NCI-H226 (cell line): ENCODE measurements at regions not wholly inside any gene's neighbourhood (a gene's known extent, or its start where the extent isn't known, plus 50 kb on each side); places are given as distances from the start of the nearest gene placed in this dataset.

Experiments
- DNase-seq: peaks from one replicate; pipeline ENCODE4 v3.0.0-alpha.2; 2015

DNA sequence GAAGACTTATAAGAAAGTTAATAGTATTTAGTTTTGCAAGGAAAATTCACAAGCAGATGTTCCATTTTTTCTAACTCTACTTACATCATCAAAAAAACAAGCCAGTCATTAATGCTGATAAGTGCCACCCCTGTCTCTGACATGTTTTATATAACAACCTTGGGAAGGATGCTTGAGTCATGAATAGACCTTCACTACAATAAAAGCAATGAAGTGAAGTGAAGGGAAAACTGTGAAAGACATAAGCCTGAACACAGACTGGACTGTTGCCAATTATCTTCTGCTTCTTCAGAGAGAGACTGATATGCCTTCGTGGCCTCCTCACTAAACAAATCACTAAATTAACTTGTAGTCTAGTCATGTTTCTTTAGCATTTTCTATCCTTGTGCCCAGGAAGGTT, 353.2 kb downstream of the PDHA2 start:
- DNase-seq = no peak

DNA sequence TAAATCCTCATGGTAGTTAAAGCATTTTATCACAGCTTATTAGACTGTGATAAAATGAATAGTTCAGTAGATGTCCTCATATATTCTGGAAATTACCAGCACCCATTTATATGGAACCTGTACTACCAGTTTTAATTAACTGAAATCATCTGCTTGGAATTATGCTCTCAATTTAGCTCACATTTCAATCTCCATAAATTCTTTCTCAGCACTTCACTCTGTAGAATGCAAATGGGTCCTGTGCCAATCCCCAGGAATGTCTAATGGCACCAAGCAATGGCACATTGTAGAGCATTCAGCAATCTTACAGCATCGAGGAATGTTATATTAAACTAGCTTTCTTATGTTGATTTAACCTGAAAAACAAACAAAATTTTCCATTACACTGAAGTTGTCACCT, 355.1 kb downstream of the PDHA2 start:
- DNase-seq = no peak

DNA sequence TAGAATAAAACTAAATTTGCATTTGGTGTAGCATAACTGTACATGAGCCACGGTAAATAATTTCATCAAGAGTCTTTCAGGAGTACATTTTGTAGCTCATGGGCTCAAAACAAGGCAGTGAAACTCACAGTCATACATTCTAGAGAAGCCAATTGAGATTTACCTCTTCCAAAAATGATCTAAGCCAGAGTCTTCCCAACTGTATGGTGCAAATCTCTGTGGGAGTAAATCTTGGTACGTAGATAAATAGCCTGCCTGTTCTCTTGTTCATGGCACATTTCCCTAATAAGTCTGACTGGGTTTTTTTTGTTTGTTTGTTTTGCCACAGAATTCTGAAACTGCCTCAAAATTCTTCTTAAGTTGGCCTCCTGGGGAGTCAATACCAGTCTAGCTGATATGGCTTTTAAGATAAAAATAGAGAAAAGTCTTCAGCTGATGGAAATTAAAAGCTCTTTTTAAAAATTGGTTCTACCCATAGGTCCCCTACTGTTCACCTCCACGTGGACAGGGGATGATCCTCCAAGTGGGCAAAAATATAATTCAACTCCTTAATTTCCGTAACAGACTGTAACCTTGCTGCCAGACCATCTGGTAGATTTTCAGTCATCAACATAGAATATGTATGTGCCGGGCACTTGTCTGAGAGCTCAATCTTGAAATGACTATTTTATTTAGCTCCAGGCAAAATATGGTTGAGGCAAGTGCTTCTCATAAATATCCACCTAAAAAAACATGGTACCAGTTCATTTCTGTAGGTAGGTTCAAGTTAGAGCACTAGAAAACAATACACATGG, 365.4 kb downstream of the PDHA2 start:
- peak; percentile 21 for DNase-seq

DNA sequence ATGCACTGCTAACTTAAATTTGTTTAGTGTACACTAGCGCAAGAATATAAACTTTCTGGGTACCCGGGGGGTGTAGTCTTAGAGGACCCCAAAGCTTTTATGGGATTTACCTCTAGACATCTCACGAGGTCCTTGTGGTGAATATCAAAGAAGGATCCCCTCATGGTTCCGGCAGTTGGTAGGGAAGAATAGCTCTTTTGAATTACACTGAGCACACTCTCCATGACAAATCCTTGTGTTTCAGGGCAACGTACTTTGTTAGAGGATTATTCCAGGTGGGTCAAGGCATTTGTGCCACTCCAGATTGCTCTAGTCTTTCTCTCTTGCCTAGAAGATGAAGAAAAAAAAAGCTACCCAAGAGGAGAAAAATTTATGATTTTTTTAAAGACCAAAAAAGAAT, 387.6 kb downstream of the PDHA2 start:
- DNase-seq = no peak

DNA sequence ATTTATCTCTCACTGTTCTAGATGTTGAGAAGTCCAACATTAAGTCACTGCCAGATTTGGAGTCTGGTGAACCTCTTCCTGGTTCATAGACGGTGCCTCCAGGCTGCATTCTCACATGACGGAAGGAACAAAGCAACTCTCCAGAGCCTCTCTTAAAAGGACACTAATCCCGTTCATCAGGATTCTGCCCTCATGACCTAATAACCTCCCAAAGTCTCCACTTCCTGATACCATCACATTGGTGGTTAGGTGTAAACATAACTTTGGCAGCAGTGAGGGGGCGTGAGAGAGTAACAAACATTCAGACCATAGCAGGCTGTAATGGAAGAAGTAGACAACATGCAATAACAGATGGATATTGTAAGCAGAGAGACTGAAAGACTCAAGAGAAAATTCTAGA, 388.6 kb downstream of the PDHA2 start:
- DNase-seq = no peak

DNA sequence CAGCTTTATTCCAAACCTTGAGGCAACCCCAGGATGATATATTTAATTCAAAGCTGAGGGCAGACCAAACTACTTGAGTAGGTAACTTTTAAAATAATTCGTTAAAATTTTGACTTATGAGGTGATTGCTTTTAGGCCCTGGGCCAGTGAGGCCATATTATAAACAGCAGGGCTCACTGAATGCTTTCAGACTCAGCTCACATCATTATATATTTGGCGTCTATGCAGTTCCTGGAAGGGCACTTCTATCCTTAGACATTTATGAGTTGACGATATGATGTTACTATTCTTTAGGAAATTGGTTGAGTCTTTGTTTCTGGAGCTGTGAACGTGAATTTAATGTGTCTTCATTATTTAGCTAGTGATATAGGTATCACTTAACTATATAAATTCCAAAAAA, 400.1 kb downstream of the PDHA2 start:
- no peak for DNase-seq

DNA sequence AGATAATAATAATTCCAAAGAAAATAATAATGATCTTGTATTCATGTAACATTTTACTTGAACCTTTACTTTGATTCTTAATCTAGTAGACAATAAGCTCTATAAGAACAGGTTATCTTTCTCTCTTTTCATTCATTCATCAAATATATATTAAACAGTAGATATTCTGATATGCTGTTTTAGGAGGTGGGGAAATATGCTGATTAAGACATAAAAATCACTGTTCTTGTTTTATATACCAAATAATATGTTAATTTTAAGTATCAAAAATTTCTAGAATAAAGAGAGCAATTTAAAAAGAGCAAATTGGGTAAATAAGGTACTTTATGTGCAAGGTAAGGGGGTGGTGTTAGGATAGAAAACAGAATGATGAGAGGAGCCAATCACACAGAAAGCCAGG, 401.9 kb downstream of the PDHA2 start:
- no peak for DNase-seq

DNA sequence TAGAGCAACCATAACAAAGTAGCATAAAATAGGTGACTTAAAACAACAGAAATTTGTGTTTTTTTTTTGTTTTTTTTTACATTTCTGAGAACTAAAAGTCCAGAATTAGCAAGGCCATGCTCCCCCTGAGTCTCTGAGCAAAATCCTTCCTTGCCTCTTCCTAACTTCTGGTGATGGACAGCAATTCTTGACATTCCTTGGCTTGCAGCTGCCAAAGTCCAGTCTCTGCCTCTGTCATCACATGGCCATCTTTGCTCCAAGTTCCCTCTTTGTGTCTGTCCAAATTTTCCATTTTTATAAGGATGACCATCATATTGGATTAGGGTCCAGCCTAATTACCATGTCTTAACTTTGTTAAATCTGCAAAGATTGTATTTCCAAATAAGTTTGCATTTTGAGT, 407.2 kb downstream of the PDHA2 start:
- DNase-seq = no peak

DNA sequence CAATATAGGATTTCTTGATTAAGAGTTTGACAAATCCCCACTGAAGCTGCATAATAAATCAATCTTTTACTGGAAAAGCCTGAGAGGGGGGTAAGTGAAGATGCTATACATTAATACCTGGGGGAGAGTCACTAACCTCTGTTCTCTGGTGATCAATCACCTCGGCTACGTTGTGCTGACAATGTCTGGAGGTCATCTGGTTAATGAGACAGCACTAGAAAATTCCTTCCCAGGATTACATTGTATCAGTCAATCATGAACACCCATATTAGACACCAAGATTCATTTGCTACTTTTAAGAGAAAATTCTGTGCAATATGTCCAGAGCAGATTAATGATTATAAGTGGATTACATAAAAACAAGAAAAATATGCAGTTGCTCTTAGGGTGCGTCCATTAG, 408.3 kb downstream of the PDHA2 start:
- no peak for DNase-seq

DNA sequence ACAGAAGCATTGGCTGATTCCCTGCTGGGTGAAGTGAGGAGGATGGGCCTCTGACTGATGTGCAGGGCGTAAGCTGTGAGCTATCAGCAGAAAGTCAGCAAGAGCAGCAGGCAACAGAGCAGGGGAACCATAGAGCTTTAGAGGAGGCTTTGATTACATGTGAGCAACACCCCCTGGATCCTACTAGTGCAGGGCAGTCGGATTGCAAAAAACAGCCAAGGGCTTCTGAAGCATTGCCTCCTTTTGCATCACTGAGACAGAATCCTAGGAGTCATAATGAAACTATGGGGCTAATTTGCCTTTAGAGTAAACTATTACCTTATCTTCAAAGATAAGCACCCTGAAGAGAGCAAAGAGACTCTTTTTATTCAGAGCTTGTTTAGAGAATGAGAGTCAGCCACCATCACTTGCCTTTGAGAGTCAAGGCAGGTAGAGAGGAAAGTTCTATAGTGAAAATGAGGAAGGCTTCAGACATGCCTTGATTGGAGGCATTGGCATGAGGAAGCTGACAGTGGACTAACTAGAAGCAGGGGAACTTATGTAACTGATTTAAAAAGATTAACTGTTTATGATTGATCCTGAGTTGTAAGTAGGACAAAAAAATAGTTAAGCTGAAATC, 420.3 kb downstream of the PDHA2 start:
- peak; percentile 82 for DNase-seq

DNA sequence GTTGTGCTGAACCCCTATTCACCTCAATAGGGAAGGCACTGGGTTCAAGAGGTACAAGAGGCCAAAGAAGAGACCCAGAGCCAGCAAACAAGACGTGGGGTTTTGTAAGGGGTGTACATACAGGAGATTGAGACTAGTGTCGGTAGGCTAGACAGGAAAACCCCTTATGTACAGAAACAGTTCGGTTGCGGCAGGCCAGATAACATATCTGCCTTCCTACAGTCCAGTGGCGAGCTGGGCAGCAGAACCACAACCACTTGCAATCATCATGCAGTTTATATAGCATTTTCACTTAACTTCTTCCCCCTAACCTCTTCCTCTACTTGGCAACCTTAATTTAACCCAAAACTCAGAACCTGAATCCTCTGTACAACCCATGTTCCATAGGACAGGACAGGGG, 422.2 kb downstream of the PDHA2 start:
- DNase-seq = no peak

DNA sequence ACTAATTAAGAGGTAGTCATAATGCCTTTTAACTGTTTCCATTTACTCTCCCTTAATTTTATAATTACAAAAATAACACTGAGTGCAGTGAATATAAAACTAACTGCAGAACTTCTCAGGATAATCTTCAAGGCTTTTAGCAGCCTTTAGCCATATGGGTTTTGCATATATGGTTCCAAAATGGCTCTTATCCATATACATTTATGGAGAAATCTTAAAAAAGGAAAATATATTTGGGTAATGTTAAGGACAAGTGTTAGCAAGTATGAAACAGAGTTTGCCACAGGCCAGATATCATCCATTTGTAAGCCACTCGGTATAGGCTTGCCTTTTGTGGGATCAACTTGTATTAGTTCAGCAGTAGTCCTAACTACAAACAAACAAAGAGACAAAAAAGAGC, 423.4 kb downstream of the PDHA2 start:
- DNase-seq = no peak

DNA sequence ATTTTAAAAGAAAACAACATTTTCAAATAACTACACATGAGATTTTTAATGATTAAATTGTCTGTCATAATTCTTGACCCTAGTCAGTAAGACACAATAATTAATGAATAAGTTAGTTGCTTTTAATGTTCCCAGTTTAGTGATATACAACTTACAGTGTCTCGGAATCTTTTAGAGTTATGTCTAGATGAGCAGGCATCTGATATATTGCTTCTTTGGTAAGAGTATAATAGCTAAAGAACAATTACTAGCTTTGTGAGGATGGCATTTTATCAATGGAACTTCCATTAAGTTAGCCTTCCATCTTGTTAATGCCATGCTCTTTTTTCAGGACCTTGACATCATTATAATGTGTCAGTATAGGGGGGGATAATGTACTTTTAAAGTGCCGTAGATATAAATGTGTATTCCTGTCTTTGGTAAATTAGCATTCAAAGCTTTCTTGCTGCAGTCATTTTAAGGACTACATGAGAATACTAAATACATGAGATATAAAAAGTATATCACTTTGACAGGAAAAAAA, 425.1 kb downstream of the PDHA2 start:
- DNase-seq = no peak

DNA sequence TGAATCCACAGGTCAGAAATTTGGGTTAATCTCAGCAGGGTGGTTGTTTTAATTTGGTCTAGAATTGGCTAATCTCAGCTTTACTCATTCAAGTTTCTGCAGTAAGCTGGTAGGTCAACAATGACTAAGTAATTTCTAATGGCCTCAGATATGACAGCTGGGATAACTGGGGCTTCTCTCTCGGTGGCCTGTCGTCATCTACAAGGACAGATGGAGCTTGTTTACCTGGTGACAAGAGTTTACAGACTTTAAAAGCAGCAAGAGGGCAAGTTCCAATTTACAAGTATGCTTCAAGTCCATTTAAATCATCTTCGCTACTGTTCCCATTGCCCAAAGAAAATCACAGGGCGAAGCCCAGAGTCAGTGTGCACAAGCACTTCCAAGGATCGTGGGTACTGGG, 453.9 kb downstream of the PDHA2 start:
- no peak for DNase-seq

DNA sequence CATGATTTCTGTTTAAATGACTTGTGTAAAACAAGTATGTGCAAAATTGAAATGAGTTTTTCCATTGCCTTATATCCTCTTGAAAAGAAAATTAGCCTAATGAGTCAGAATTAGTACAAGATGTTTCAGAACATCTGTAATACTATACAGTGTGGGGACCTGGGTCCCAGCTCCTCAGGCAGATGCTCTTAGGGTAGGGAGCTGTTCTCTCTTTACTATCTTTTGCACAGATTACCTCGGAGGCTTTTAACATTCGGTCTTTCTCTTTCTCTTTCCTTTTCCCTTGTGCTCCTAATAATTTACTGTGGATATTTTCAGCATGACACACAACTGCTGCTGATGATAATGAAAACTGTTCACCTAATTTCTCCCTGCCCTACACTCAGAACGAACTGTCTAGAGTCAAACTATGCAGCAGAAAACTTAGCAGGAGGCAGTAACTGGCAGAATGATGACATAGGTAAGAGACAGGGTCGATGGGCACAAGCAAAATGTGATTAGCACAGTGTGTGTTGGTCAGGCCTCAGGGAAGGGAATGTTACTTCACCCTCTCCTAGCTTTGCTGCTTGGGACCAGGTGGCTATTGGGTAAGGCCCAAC, 455.3 kb downstream of the PDHA2 start:
- peak; percentile 22 for DNase-seq

DNA sequence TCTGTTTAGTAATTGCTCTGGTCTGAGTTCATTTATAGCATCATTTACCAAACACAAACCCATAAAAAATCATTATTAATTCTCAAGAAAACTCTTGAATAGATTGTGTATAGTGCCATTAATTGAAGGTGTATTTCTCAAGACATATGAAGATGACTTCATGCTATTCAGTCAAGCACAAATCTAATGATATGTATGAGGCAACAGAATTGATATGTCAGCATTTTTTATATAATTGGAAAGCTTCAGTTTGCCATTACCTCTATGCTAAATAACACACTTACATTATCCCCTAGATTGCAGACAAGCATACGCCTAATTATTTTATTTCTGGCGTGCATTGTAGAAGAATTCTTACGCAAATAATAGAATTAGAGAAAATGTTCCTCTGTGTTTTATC, 461.8 kb downstream of the PDHA2 start:
- no peak for DNase-seq

DNA sequence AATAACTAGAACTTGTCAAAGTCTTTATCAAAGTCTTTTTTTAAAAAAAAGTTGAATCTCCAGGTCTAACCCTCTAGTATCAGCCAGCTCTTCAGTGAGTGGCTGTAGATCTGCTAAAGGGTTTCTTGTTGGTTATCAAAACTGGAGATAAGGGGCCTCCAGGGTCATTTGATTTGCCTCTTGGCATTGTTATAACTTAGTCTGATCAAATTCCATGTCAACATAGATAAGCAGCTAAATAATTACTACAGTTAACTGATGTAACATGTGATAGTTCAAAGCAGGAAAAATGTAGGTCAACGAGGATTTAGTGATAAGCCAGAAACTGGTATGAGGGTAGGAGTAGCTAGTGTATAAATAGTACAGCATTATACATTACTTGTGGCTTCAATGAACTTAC, 465.1 kb downstream of the PDHA2 start:
- peak; percentile 46 for DNase-seq

DNA sequence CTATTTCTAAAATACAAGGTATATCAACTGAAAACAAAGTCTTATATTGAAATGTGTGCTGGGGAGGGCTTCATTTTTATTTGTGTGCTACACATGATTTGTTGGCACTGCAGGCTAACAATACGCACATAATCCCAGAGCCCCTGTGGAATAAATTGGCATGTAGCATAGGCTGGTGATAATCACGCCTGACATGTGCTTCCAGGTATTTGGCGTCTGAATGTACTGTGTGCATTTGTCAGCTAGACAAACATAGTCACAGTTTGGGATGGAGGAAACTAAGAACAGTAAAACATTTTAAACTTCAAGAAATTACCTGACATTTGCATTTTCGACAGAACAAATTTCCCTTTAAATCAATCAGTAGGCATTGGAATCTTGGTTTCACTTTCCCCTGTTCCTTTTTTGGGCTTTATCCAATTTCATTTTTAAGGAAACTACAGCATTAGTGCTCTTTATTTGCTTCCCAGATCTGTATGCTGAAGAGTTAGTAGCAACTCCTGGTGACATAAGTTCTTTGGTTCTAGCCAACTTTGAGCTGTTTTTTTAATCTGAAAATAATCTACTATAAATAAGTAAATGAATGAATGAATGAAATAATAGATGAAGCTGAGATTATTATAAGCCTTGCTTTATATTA, 472.3 kb downstream of the PDHA2 start:
- DNase-seq = no peak

DNA sequence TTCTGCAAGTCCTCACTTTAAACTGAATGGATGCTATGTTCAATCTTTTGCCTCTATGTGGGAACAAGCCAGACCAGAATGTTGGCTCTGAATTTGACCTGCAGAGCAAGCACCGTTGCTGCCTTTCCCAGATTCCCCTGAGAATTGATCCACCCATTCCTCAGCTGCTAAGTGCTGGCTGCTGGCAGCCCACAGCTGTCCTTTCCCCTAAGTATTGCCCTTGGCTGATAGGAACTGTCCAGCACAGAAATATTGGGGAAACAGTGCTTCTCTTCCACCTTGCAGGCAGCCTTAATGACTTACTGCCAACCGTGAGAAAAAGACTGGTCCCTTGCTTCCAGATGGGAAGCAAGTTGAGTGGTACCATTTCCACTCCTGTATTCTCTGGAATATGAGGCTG, 475.9 kb downstream of the PDHA2 start:
- no peak for DNase-seq

DNA sequence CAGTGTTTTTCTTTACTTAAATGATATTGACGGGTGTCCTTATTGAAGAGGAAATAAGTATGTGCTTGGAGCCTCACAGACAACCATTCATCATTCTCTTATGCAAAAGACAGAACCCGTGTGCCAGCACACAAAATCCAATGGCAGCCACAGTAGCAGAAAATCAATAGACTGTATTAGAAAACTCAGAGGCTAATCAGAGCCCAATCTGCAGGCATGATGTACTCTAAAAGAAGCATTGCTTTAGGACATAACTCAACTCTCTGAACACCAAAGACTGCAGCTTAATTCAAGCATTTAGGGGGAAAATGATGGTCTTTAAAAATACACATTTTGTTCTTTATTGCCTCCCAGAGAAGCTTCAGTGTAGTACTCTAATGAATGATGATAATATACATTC, 476.9 kb downstream of the PDHA2 start:
- DNase-seq = no peak

DNA sequence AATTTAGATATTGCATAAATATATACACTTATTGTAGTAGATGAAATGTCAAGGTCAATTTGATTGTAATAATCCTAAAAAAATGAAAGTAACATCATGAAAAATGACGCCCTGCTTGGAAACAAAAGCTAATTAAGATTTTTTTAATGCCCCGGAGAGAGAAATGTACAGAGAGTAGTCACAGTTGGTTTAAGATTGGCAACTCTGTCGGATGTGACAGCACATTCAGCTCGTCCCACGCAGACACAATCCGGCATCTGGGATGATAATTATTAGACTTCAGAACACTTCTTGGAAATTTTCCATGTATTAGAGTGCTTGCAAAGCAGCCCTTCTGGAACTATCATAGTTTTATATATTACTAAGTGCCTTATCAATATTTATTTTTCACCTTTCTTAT, 478.0 kb downstream of the PDHA2 start:
- no peak for DNase-seq

DNA sequence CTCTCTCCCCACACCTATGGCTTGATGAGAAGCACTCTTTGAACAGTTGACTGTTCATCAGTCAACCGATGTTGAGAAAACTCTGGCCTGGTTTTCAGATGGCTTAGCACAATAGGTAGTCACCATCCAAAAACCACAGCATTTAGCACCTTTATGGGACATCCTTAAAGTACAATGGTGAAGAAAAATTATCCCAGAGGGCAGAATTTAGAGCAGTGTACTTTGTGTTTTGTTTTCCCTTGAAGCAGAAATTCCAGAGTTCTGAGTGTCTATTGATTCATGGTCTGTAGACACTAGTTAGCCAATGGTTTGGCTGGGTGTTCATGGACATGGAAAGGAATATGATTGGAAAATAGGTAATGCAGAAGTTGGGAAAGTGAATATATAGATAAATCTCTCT, 487.0 kb downstream of the PDHA2 start:
- DNase-seq = no peak

DNA sequence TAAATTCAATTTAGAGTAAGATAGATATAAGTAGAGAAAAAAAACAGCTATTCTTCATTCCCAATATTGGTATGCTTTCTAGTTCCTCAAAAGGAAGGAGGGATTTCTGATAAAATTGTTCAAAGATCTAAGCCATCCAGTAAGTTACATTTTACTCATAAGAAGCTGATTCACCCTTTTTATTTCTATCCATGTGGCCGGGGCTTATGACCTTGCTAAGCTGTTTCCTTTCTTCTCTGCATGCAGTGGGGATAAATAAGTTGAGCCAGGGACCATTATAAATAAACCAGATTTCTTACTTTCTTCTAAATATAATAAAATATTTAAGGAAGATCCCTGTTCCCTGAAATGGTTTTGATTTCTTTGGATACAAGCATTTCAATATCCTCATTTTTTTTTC, 502.3 kb downstream of the PDHA2 start:
- DNase-seq = no peak
